Smooth muscle cell (in vitro differentiated cells): ENCODE measurements at regions not wholly inside any gene's neighbourhood (a gene's known extent, or its start where the extent isn't known, plus 50 kb on each side); places are given as distances from the start of the nearest gene placed in this dataset.

Source experiments
- DNase-seq: peaks from one replicate; lab custom pipeline; 2025; ENCODE audit not compliant: unreplicated experiment; lab: John Stamatoyannopoulos, UW
- H2AFZ ChIP-seq: fragments of 200-600 bp; sonication (generic); 2 replicates; pipeline ENCODE4 v1.6.0; 2016; ENCODE audit warnings: antibody characterized with exemption, low read depth, mild to moderate bottlenecking
- H3F3A ChIP-seq: fragments of 200-600 bp; sonication (generic); 2 replicates; pipeline ENCODE4 v1.6.0; 2017; ENCODE audit warnings: antibody characterized with exemption, low read depth
- H3K27ac ChIP-seq: fragments of 200-600 bp; sonication (generic); 2 replicates; pipeline ENCODE4 v1.5.1; 2016; ENCODE audit warnings: low read depth, mild to moderate bottlenecking
- H3K27me3 ChIP-seq: fragments of 200-600 bp; sonication (generic); 2 replicates; pipeline ENCODE4 v1.6.1; 2016; ENCODE audit warnings: low read depth, mild to moderate bottlenecking
- H3K36me3 ChIP-seq: fragments of 200-600 bp; sonication (generic); 2 replicates; pipeline ENCODE4 v1.5.1; 2016; ENCODE audit warnings: low read depth
- H3K4me1 ChIP-seq: fragments of 200-600 bp; sonication (generic); 2 replicates; pipeline ENCODE4 v1.5.1; 2016; ENCODE audit warnings: low read depth
- H3K4me2 ChIP-seq: fragments of 200-600 bp; sonication (generic); 2 replicates; pipeline ENCODE4 v1.6.0; 2016; ENCODE audit warnings: mild to moderate bottlenecking
- H3K4me3 ChIP-seq: fragments of 200-600 bp; sonication (generic); 2 replicates; pipeline ENCODE4 v1.5.1; 2016; ENCODE audit warnings: mild to moderate bottlenecking
- H3K79me2 ChIP-seq: fragments of 200-600 bp; sonication (generic); 2 replicates; pipeline ENCODE4 v1.6.0; 2016; ENCODE audit warnings: low read depth, mild to moderate bottlenecking
- H3K9ac ChIP-seq: fragments of 200-600 bp; sonication (generic); 2 replicates; pipeline ENCODE4 v1.6.0; 2016; ENCODE audit warnings: low read depth
- H3K9me3 ChIP-seq: fragments of 200-600 bp; sonication (generic); replicated peaks from 2 replicates; pipeline ENCODE4 v1.5.1; 2016; ENCODE audit warnings: low read depth
- H4K20me1 ChIP-seq: fragments of 200-600 bp; sonication (generic); 2 replicates; pipeline ENCODE4 v1.6.0; 2016; ENCODE audit warnings: low read depth
- CTCF ChIP-seq: fragments of 200-600 bp; sonication (generic); IDR thresholded peaks from 2 replicates; pipeline ENCODE4 v1.5.1; 2017; ENCODE audit warnings: borderline replicate concordance, mild to moderate bottlenecking, antibody characterized with exemption; ENCODE audit not compliant: insufficient read depth, poor library complexity, severe bottlenecking
- WGBS: methylation state at CpG from one replicate; pipeline ENCODE4 v1.1.7; 2016; ENCODE audit warnings: low lambda C conversion rate; 5-methylcytosine and 5-hydroxymethylcytosine counted together

- H4K20me1 ChIP-seq, result no peaks in the 10 kb centered on the region
- no peak overlapping the region for H3K27ac ChIP-seq
- no peak overlapping the region for H3K4me2 ChIP-seq
- DNase-seq, result no peak
- H3F3A ChIP-seq, result no peaks in the 10 kb centered on the region
- TF ChIP-seq CTCF, result no peak
- H2AFZ ChIP-seq, result no peak overlapping the region
- H3K27me3 ChIP-seq, result no peaks in the 10 kb centered on the region
- H3K9me3 ChIP-seq, result no peaks in the 10 kb centered on the region
- H3K4me3 ChIP-seq, result no peak overlapping the region
- no peaks in the 10 kb centered on the region for H3K36me3 ChIP-seq
- no peak overlapping the region for H3K9ac ChIP-seq
- no peaks in the 10 kb centered on the region for H3K4me1 ChIP-seq
- 79% methylated on average over 2 of the region's 2 CpGs for WGBS
- H3K79me2 ChIP-seq, result no peaks in the 10 kb centered on the region
Measured at GRCh38 chr4:59200992-59201391, 1999.1 kb upstream of the ADGRL3 start.

GRCh38 chr4:59217910-59218631 is 1982.1 kb upstream of the ADGRL3 start:
- no peaks in the 10 kb centered on the region for H3K27me3 ChIP-seq
- H3K4me3 ChIP-seq, result no peak overlapping the region
- H3F3A ChIP-seq, result no peaks in the 10 kb centered on the region
- H4K20me1 ChIP-seq, result no peaks in the 10 kb centered on the region
- H3K27ac ChIP-seq, result no peak overlapping the region
- DNase-seq, result no peak
- no peak for TF ChIP-seq CTCF
- no peak overlapping the region for H2AFZ ChIP-seq
- no peak overlapping the region for H3K4me2 ChIP-seq
- H3K4me1 ChIP-seq, result no peaks in the 10 kb centered on the region
- H3K9me3 ChIP-seq, result no peaks in the 10 kb centered on the region
- no peak overlapping the region for H3K9ac ChIP-seq
- no peaks in the 10 kb centered on the region for H3K79me2 ChIP-seq
- H3K36me3 ChIP-seq, result no peaks in the 10 kb centered on the region
- WGBS, result 72% methylated on average over 5 of the region's 5 CpGs

- no peaks in the 10 kb centered on the region for H3K79me2 ChIP-seq
Measured at GRCh38 chr4:59222221-59222620, 1977.9 kb upstream of the ADGRL3 start.

More at GRCh38 chr4:59222221-59222620, 1977.9 kb upstream of the ADGRL3 start:
- no peak for TF ChIP-seq CTCF
- 93% methylated on average over 4 of the region's 4 CpGs for WGBS
- no peaks in the 10 kb centered on the region for H4K20me1 ChIP-seq
- H3K36me3 ChIP-seq, result no peaks in the 10 kb centered on the region
- no peak overlapping the region for H3K27ac ChIP-seq
- H3F3A ChIP-seq, result no peaks in the 10 kb centered on the region
- H3K9ac ChIP-seq, result no peak overlapping the region
- no peaks in the 10 kb centered on the region for H3K9me3 ChIP-seq
- no peak overlapping the region for H3K4me2 ChIP-seq
- no peak overlapping the region for H3K4me3 ChIP-seq
- no peak for DNase-seq
- H3K4me1 ChIP-seq, result no peaks in the 10 kb centered on the region
- H2AFZ ChIP-seq, result no peak overlapping the region
- no peaks in the 10 kb centered on the region for H3K27me3 ChIP-seq
